Liver (tissue), 3 donors: ENCODE measurements at regions not wholly inside any gene's neighbourhood (a gene's known extent, or its start where the extent isn't known, plus 50 kb on each side); places are given as distances from the start of the nearest gene placed in this dataset.

Experiments
- GABPA ChIP-seq, 2 donors: IDR thresholded peaks in 1 of 2; conservative IDR thresholded peaks in 1 of 2; 2 replicates each; pipeline ENCODE4 v1.6.1; 2016; ENCODE audit warnings: antibody characterized with exemption in 2 of 2, mild to moderate bottlenecking in 1 of 2, moderate library complexity in 1 of 2
- JUND ChIP-seq, 2 donors: IDR thresholded peaks; 2 replicates each; pipeline ENCODE4 v1.6.1; 2016; ENCODE audit warnings: antibody characterized with exemption in 2 of 2
- RAD21 ChIP-seq, 2 donors: IDR thresholded peaks; 2 replicates each; pipeline ENCODE4 v1.6.1; 2016; ENCODE audit warnings: antibody characterized with exemption in 2 of 2, mild to moderate bottlenecking in 2 of 2
- RXRA ChIP-seq, 2 donors: IDR thresholded peaks; 2 replicates each; pipeline ENCODE4 v1.6.1; 2017 to 2018; ENCODE audit warnings: antibody characterized with exemption in 2 of 2, mild to moderate bottlenecking in 1 of 2
- SP1 ChIP-seq: IDR thresholded peaks from 2 replicates; pipeline ENCODE4 v1.6.1; 2018; ENCODE audit warnings: antibody characterized with exemption, mild to moderate bottlenecking
- TF ChIP-seq, protein P1 (sequence below): fragments of 150-350 bp; IDR thresholded peaks from 2 replicates; pipeline ENCODE4 v1.5.1; 2017; ENCODE audit warnings: improper control_type of control experiment, low read depth, low read length; ENCODE audit not compliant: missing input control
- TF ChIP-seq, protein P2 (sequence below): IDR thresholded peaks from 2 replicates; pipeline ENCODE4 v1.6.1; 2016; ENCODE audit warnings: antibody characterized with exemption
- TF ChIP-seq, protein P3 (sequence below): IDR thresholded peaks from 2 replicates; pipeline ENCODE4 v1.6.1; 2016; ENCODE audit warnings: antibody characterized with exemption, mild to moderate bottlenecking
- TF ChIP-seq, protein P4 (sequence below): IDR thresholded peaks from 2 replicates; pipeline ENCODE4 v1.6.1; 2016; ENCODE audit warnings: antibody characterized with exemption
- donor health status: healthy.
- donor health status: healthy.

DNA sequence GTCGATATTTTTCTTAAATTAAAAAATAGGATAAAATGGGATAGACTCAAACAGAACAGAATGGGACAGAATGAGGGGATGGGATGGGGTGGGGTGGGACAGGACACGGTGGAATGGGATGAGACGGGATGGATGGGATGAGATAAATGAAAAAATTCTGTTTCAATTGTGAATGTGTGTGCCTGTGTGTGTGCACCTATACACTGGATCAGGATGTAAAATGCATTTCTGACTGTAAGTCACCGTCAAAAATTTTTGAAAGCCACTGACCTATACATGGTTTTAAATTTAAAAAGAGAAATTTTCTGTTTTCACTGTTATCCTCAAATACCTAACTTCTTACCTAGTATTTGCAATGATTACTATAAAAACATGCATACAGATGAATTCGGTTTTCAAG is 108.7 kb upstream of the UBE2E2 start:
- TF ChIP-seq, protein P1, sequence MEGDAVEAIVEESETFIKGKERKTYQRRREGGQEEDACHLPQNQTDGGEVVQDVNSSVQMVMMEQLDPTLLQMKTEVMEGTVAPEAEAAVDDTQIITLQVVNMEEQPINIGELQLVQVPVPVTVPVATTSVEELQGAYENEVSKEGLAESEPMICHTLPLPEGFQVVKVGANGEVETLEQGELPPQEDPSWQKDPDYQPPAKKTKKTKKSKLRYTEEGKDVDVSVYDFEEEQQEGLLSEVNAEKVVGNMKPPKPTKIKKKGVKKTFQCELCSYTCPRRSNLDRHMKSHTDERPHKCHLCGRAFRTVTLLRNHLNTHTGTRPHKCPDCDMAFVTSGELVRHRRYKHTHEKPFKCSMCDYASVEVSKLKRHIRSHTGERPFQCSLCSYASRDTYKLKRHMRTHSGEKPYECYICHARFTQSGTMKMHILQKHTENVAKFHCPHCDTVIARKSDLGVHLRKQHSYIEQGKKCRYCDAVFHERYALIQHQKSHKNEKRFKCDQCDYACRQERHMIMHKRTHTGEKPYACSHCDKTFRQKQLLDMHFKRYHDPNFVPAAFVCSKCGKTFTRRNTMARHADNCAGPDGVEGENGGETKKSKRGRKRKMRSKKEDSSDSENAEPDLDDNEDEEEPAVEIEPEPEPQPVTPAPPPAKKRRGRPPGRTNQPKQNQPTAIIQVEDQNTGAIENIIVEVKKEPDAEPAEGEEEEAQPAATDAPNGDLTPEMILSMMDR, result no peak
- TF ChIP-seq SP1 (no peak), RXRA (IDR thresholded peaks at IDR 0.05) (no peak), JUND (IDR thresholded peaks at IDR 0.05) (no peak), GABPA (IDR thresholded peaks at IDR 0.05 in 1 of 2, conservative IDR thresholded peaks at IDR 0.05 in 1 of 2) (no peak), RAD21 (IDR thresholded peaks at IDR 0.05) (no peak)
- TF ChIP-seq, protein P2, sequence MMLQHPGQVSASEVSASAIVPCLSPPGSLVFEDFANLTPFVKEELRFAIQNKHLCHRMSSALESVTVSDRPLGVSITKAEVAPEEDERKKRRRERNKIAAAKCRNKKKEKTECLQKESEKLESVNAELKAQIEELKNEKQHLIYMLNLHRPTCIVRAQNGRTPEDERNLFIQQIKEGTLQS, result no peak
- TF ChIP-seq, protein P3, sequence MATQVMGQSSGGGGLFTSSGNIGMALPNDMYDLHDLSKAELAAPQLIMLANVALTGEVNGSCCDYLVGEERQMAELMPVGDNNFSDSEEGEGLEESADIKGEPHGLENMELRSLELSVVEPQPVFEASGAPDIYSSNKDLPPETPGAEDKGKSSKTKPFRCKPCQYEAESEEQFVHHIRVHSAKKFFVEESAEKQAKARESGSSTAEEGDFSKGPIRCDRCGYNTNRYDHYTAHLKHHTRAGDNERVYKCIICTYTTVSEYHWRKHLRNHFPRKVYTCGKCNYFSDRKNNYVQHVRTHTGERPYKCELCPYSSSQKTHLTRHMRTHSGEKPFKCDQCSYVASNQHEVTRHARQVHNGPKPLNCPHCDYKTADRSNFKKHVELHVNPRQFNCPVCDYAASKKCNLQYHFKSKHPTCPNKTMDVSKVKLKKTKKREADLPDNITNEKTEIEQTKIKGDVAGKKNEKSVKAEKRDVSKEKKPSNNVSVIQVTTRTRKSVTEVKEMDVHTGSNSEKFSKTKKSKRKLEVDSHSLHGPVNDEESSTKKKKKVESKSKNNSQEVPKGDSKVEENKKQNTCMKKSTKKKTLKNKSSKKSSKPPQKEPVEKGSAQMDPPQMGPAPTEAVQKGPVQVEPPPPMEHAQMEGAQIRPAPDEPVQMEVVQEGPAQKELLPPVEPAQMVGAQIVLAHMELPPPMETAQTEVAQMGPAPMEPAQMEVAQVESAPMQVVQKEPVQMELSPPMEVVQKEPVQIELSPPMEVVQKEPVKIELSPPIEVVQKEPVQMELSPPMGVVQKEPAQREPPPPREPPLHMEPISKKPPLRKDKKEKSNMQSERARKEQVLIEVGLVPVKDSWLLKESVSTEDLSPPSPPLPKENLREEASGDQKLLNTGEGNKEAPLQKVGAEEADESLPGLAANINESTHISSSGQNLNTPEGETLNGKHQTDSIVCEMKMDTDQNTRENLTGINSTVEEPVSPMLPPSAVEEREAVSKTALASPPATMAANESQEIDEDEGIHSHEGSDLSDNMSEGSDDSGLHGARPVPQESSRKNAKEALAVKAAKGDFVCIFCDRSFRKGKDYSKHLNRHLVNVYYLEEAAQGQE, result no peak
- TF ChIP-seq, protein P4, sequence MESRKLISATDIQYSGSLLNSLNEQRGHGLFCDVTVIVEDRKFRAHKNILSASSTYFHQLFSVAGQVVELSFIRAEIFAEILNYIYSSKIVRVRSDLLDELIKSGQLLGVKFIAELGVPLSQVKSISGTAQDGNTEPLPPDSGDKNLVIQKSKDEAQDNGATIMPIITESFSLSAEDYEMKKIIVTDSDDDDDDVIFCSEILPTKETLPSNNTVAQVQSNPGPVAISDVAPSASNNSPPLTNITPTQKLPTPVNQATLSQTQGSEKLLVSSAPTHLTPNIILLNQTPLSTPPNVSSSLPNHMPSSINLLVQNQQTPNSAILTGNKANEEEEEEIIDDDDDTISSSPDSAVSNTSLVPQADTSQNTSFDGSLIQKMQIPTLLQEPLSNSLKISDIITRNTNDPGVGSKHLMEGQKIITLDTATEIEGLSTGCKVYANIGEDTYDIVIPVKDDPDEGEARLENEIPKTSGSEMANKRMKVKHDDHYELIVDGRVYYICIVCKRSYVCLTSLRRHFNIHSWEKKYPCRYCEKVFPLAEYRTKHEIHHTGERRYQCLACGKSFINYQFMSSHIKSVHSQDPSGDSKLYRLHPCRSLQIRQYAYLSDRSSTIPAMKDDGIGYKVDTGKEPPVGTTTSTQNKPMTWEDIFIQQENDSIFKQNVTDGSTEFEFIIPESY, result no peak
